ENCODE measurements at regions not wholly inside any gene's neighbourhood (a gene's known extent, or its start where the extent isn't known, plus 50 kb on each side); places are given as distances from the start of the nearest gene placed in this dataset.

GRCh38 chr14:58721723-58722122, 84.0 kb downstream of the DACT1 start:
- no peak overlapping the region for H4K91ac ChIP-seq (ENCODE audit: low read depth, low read length, poor library complexity)
- H3K4ac ChIP-seq (ENCODE audit: low read length): no peak overlapping the region
- H3K79me1 ChIP-seq (ENCODE audit: low read depth, low read length): no peaks in the 10 kb centered on the region
- no peak overlapping the region for H3K27ac ChIP-seq (replicated peaks; ENCODE audit: low read length)
- no peak overlapping the region for H3K9ac ChIP-seq (ENCODE audit: low read depth, low read length, poor library complexity)
- H3K23ac ChIP-seq (ENCODE audit: low read depth, low read length, poor library complexity): no peak overlapping the region
- H2BK120ac ChIP-seq (ENCODE audit: low read depth, low read length): no peak overlapping the region
- H3K27me3 ChIP-seq (ENCODE audit: control insufficient read depth in 3 of 3, insufficient read depth in 3 of 3, low read depth in 1 of 3, low read length in 3 of 3): no peaks in the 10 kb centered on the region
- no peak overlapping the region for H2AFZ ChIP-seq (ENCODE audit: low read length)
- WGBS, 2 donors (ENCODE audit: extremely low coverage in 2 of 2, insufficient read length in 2 of 2, insufficient replicate concordance in 1 of 2): no CpG with 5 or more reads among the region's 3 CpGs
- no peaks in the 10 kb centered on the region for H3K36me3 ChIP-seq (replicated peaks in 1 of 2; ENCODE audit: control insufficient read depth in 2 of 2, insufficient read depth in 2 of 2, low read length in 2 of 2)
- H3K14ac ChIP-seq (ENCODE audit: low read length): no peak overlapping the region
- DNase-seq (ENCODE audit: low spot score): no peak
- no peak overlapping the region for H2BK5ac ChIP-seq (ENCODE audit: low read length)
- H3K18ac ChIP-seq (ENCODE audit: low read length): no peak overlapping the region
- no peak overlapping the region for H3K4me3 ChIP-seq (ENCODE audit: low read length in 2 of 2)
- no peak overlapping the region for H2BK12ac ChIP-seq (ENCODE audit: low read length)
- no peak overlapping the region for H3K4me2 ChIP-seq (ENCODE audit: insufficient read depth, low read length, poor library complexity, severe bottlenecking)
- H3K4me1 ChIP-seq (ENCODE audit: control insufficient read depth in 2 of 2, insufficient read depth in 1 of 2, low read depth in 1 of 2, low read length in 2 of 2): peaks cover 2 to 9% of the 10 kb centered on the region in 2 donors
- no peaks in the 10 kb centered on the region for H3K9me3 ChIP-seq (replicated peaks in 1 of 2; ENCODE audit: control insufficient read depth in 2 of 2, insufficient read depth in 1 of 2, low read depth in 1 of 2, low read length in 2 of 2)
- no peak overlapping the region for H4K8ac ChIP-seq (ENCODE audit: low read depth, low read length)
- H2AK5ac ChIP-seq (ENCODE audit: low read depth, low read length): no peak overlapping the region
- no peak overlapping the region for H2BK15ac ChIP-seq (ENCODE audit: low read length)

- no peak overlapping the region for H3K27ac ChIP-seq (replicated peaks; ENCODE audit: low read length)
- DNase-seq (ENCODE audit: low spot score): no peak
- no peak overlapping the region for H3K4ac ChIP-seq (ENCODE audit: low read length)
- no peak overlapping the region for H3K23ac ChIP-seq (ENCODE audit: low read depth, low read length, poor library complexity)
- H3K4me2 ChIP-seq (ENCODE audit: insufficient read depth, low read length, poor library complexity, severe bottlenecking): no peak overlapping the region
- H3K14ac ChIP-seq (ENCODE audit: low read length): no peak overlapping the region
- H4K91ac ChIP-seq (ENCODE audit: low read depth, low read length, poor library complexity): no peak overlapping the region
- WGBS, 2 donors (ENCODE audit: extremely low coverage in 2 of 2, insufficient read length in 2 of 2, insufficient replicate concordance in 1 of 2): no CpG with 5 or more reads among the region's 4 CpGs
- H2BK5ac ChIP-seq (ENCODE audit: low read length): no peak overlapping the region
- H2AFZ ChIP-seq (ENCODE audit: low read length): peak overlapping the region; percentile 8
- H3K4me3 ChIP-seq (ENCODE audit: low read length in 2 of 2): no peak overlapping the region
- no peaks in the 10 kb centered on the region for H3K27me3 ChIP-seq (ENCODE audit: control insufficient read depth in 3 of 3, insufficient read depth in 3 of 3, low read depth in 1 of 3, low read length in 3 of 3)
- H3K4me1 ChIP-seq (ENCODE audit: control insufficient read depth in 2 of 2, insufficient read depth in 1 of 2, low read depth in 1 of 2, low read length in 2 of 2): peaks cover 2 to 3% of the 10 kb centered on the region in 2 donors
- no peaks in the 10 kb centered on the region for H3K9me3 ChIP-seq (replicated peaks in 1 of 2; ENCODE audit: control insufficient read depth in 2 of 2, insufficient read depth in 1 of 2, low read depth in 1 of 2, low read length in 2 of 2)
- no peak overlapping the region for H3K18ac ChIP-seq (ENCODE audit: low read length)
- no peak overlapping the region for H2BK120ac ChIP-seq (ENCODE audit: low read depth, low read length)
- no peak overlapping the region for H2BK15ac ChIP-seq (ENCODE audit: low read length)
- H2BK12ac ChIP-seq (ENCODE audit: low read length): no peak overlapping the region
- no peaks in the 10 kb centered on the region for H3K36me3 ChIP-seq (replicated peaks in 1 of 2; ENCODE audit: control insufficient read depth in 2 of 2, insufficient read depth in 2 of 2, low read length in 2 of 2)
- H3K79me1 ChIP-seq (ENCODE audit: low read depth, low read length): no peaks in the 10 kb centered on the region
- H4K8ac ChIP-seq (ENCODE audit: low read depth, low read length): no peak overlapping the region
- H3K9ac ChIP-seq (ENCODE audit: low read depth, low read length, poor library complexity): no peak overlapping the region
- no peak overlapping the region for H2AK5ac ChIP-seq (ENCODE audit: low read depth, low read length)
These were observed 84.7 kb downstream of the DACT1 start for GRCh38 chr14:58722441-58722840.

GRCh38 chr14:58724206-58724605, 86.4 kb downstream of the DACT1 start:
- Histone ChIP-seq H2BK12ac (ENCODE audit: low read length) (no peak overlapping the region), H2AK5ac (ENCODE audit: low read depth, low read length) (no peak overlapping the region), H3K18ac (ENCODE audit: low read length) (no peak overlapping the region), H2AFZ (ENCODE audit: low read length) (no peak overlapping the region), H3K27ac (replicated peaks; ENCODE audit: low read length) (no peak overlapping the region), H4K91ac (ENCODE audit: low read depth, low read length, poor library complexity) (no peak overlapping the region), H3K36me3 (replicated peaks in 1 of 2; ENCODE audit: control insufficient read depth in 2 of 2, insufficient read depth in 2 of 2, low read length in 2 of 2) (no peaks in the 10 kb centered on the region), H3K4me3 (ENCODE audit: low read length in 2 of 2) (no peak overlapping the region), H3K4ac (ENCODE audit: low read length) (no peak overlapping the region), H3K23ac (ENCODE audit: low read depth, low read length, poor library complexity) (no peak overlapping the region), H2BK5ac (ENCODE audit: low read length) (no peak overlapping the region), H3K9ac (ENCODE audit: low read depth, low read length, poor library complexity) (no peak overlapping the region), H2BK120ac (ENCODE audit: low read depth, low read length) (no peak overlapping the region), H3K9me3 (replicated peaks in 1 of 2; ENCODE audit: control insufficient read depth in 2 of 2, insufficient read depth in 1 of 2, low read depth in 1 of 2, low read length in 2 of 2) (no peaks in the 10 kb centered on the region), H2BK15ac (ENCODE audit: low read length) (no peak overlapping the region), H3K79me1 (ENCODE audit: low read depth, low read length) (no peaks in the 10 kb centered on the region), H4K8ac (ENCODE audit: low read depth, low read length) (no peak overlapping the region), H3K4me2 (ENCODE audit: insufficient read depth, low read length, poor library complexity, severe bottlenecking) (no peak overlapping the region), H3K27me3 (ENCODE audit: control insufficient read depth in 3 of 3, insufficient read depth in 3 of 3, low read depth in 1 of 3, low read length in 3 of 3) (no peaks in the 10 kb centered on the region), H3K14ac (ENCODE audit: low read length) (no peak overlapping the region), H3K4me1 (ENCODE audit: control insufficient read depth in 2 of 2, insufficient read depth in 1 of 2, low read depth in 1 of 2, low read length in 2 of 2) (peaks cover 0 to 2% of the 10 kb centered on the region in 2 donors)
- no peak for DNase-seq (ENCODE audit: low spot score)
- no CpG with 5 or more reads among the region's 2 CpGs for WGBS, 2 donors (ENCODE audit: extremely low coverage in 2 of 2, insufficient read length in 2 of 2, insufficient replicate concordance in 1 of 2)

- Histone ChIP-seq H2AFZ (ENCODE audit: low read length) (no peak overlapping the region), H3K4me2 (ENCODE audit: insufficient read depth, low read length, poor library complexity, severe bottlenecking) (no peak overlapping the region), H3K9ac (ENCODE audit: low read depth, low read length, poor library complexity) (no peak overlapping the region), H3K79me1 (ENCODE audit: low read depth, low read length) (no peaks in the 10 kb centered on the region), H3K27me3 (ENCODE audit: control insufficient read depth in 3 of 3, insufficient read depth in 3 of 3, low read depth in 1 of 3, low read length in 3 of 3) (no peaks in the 10 kb centered on the region), H3K9me3 (replicated peaks in 1 of 2; ENCODE audit: control insufficient read depth in 2 of 2, insufficient read depth in 1 of 2, low read depth in 1 of 2, low read length in 2 of 2) (no peaks in the 10 kb centered on the region), H3K36me3 (replicated peaks in 1 of 2; ENCODE audit: control insufficient read depth in 2 of 2, insufficient read depth in 2 of 2, low read length in 2 of 2) (no peaks in the 10 kb centered on the region), H3K4me1 (ENCODE audit: control insufficient read depth in 2 of 2, insufficient read depth in 1 of 2, low read depth in 1 of 2, low read length in 2 of 2) (peaks cover 0 to 2% of the 10 kb centered on the region in 2 donors), H2BK12ac (ENCODE audit: low read length) (no peak overlapping the region), H3K14ac (ENCODE audit: low read length) (no peak overlapping the region), H3K18ac (ENCODE audit: low read length) (no peak overlapping the region), H2BK5ac (ENCODE audit: low read length) (no peak overlapping the region), H2BK120ac (ENCODE audit: low read depth, low read length) (no peak overlapping the region), H3K4me3 (ENCODE audit: low read length in 2 of 2) (no peak overlapping the region), H4K91ac (ENCODE audit: low read depth, low read length, poor library complexity) (no peak overlapping the region), H2AK5ac (ENCODE audit: low read depth, low read length) (no peak overlapping the region), H2BK15ac (ENCODE audit: low read length) (no peak overlapping the region), H4K8ac (ENCODE audit: low read depth, low read length) (no peak overlapping the region), H3K27ac (replicated peaks; ENCODE audit: low read length) (no peak overlapping the region), H3K4ac (ENCODE audit: low read length) (no peak overlapping the region), H3K23ac (ENCODE audit: low read depth, low read length, poor library complexity) (no peak overlapping the region)
- no peak for DNase-seq (ENCODE audit: low spot score)
- no CpG with 5 or more reads among the region's 1 CpG for WGBS, 2 donors (ENCODE audit: extremely low coverage in 2 of 2, insufficient read length in 2 of 2, insufficient replicate concordance in 1 of 2)
These were observed 86.9 kb downstream of the DACT1 start for GRCh38 chr14:58724702-58725101.

All from neuronal stem cell (in vitro differentiated cells).